ENCODE measurements at regions not wholly inside any gene's neighbourhood (a gene's known extent, or its start where the extent isn't known, plus 50 kb on each side); places are given as distances from the start of the nearest gene placed in this dataset.

- POLR2A ChIA-PET (ENCODE audit: low non-redundant PET) = no interaction called here
- CTCF ChIA-PET = interaction anchor here (0.6 kb wide), 1 partner anchor 124 kb away, joined by 3 read pairs; no protein-coding TSS in a partner anchor
- H3K27ac ChIP-seq = no peak overlapping the region
- DNase-seq (ENCODE audit: low spot score) = no peak
- TF ChIP-seq CTCF (conservative IDR thresholded peaks at IDR 0.05; ENCODE audit: low read depth) = no peak
Measured at GRCh38 chr18:67864677-67865340, 348.3 kb upstream of the DSEL start.

- CTCF ChIA-PET = no interaction called here
- no peak for TF ChIP-seq CTCF (conservative IDR thresholded peaks at IDR 0.05; ENCODE audit: low read depth)
- no peak overlapping the region for H3K27ac ChIP-seq
- POLR2A ChIA-PET (ENCODE audit: low non-redundant PET) = no interaction called here
- no peak for DNase-seq (ENCODE audit: low spot score)
Measured at GRCh38 chr18:67862069-67862468, 345.5 kb upstream of the DSEL start.

DNA sequence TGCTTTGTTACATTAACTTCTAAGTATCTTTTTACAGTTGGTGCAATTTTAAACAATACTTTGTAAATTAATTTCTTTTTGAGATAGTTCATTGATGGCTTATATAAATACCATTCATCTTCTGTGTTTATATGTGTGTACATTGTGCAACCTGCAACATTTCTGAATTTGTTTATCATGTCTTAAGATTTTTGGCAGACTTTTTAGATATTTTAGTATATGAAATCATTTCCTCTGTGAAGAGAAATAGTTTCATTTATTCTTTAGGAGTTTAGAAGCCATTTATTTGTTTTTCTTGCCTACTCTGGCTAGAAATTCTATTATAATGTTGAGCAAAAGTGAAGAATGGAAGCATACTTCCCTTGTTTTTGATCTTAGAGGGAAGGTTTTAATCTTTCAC lies 337.8 kb upstream of the DSEL start:
- H3K27ac ChIP-seq = no peak overlapping the region
- POLR2A ChIA-PET (ENCODE audit: low non-redundant PET) = no interaction called here
- TF ChIP-seq CTCF (conservative IDR thresholded peaks at IDR 0.05; ENCODE audit: low read depth) = no peak
- CTCF ChIA-PET = no interaction called here
- DNase-seq (ENCODE audit: low spot score) = no peak

GRCh38 chr18:67846422-67847098 lies 330.0 kb upstream of the DSEL start:
- POLR2A ChIA-PET (ENCODE audit: low non-redundant PET) = no interaction called here
- DNase-seq (ENCODE audit: low spot score) = no peak
- TF ChIP-seq CTCF (conservative IDR thresholded peaks at IDR 0.05; ENCODE audit: low read depth) = no peak
- CTCF ChIA-PET = no interaction called here
- H3K27ac ChIP-seq = no peak overlapping the region

DNA sequence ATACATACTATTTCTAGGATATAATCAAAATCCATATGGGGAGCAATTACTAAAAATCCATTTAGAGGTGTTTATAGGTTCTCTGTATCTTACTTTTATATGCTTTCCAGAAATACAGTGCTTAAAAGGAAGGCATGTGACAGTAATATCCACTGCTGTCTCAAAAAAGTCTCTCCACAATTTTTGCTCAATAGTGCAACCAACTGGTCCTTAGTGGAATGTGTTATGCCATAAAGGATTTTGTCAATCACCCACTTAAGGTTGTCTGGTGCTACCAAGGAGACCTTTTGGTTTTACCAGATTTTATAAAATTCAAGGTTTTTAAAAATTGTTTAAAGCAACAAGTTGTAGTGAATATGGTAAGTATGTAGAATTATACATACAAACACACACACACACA lies 328.5 kb upstream of the DSEL start:
- POLR2A ChIA-PET (ENCODE audit: low non-redundant PET) = no interaction called here
- H3K27ac ChIP-seq = no peak overlapping the region
- no peak for DNase-seq (ENCODE audit: low spot score)
- CTCF ChIA-PET = no interaction called here
- no peak for TF ChIP-seq CTCF (conservative IDR thresholded peaks at IDR 0.05; ENCODE audit: low read depth)

- ChIA-PET POLR2A (ENCODE audit: low non-redundant PET) (no interaction called here), CTCF (no interaction called here)
- DNase-seq (ENCODE audit: low spot score) = no peak
- no peak overlapping the region for H3K27ac ChIP-seq
- no peak for TF ChIP-seq CTCF (conservative IDR thresholded peaks at IDR 0.05; ENCODE audit: low read depth)
Measured at GRCh38 chr18:67840379-67840778, 323.9 kb upstream of the DSEL start.

Measured in RWPE1 (cell line).